Mucosa of descending colon (tissue), 3 donors: ENCODE measurements at regions not wholly inside any gene's neighbourhood (a gene's known extent, or its start where the extent isn't known, plus 50 kb on each side); places are given as distances from the start of the nearest gene placed in this dataset.

Source experiments
- ATAC-seq: fragments of 200-7000 bp; cut with Tn5 transposase; one replicate; pipeline ENCODE4 v1.9.1; 2020; ENCODE audit warnings: mild to moderate bottlenecking, moderate library complexity
- DNase-seq, 3 donors: peaks; one replicate each; pipeline ENCODE4 v3.0.0-alpha.2; 2020
- H3K36me3 ChIP-seq: fragments of 200-600 bp; one replicate; pipeline ENCODE4 v1.8.0; 2021; ENCODE audit warnings: low read depth, mild to moderate bottlenecking
- H3K4me1 ChIP-seq: fragments of 200-600 bp; one replicate; pipeline ENCODE4 v1.8.0; 2021; ENCODE audit warnings: low read depth, mild to moderate bottlenecking
- H3K4me3 ChIP-seq: fragments of 200-600 bp; one replicate; pipeline ENCODE4 v1.8.0; 2021; ENCODE audit warnings: mild to moderate bottlenecking
- H3K9me3 ChIP-seq: fragments of 200-600 bp; one replicate; pipeline ENCODE4 v1.8.0; 2021; ENCODE audit warnings: mild to moderate bottlenecking
- CTCF ChIP-seq: fragments of 200-600 bp; IDR thresholded peaks from one replicate; pipeline ENCODE4 v1.8.0; 2022; ENCODE audit warnings: antibody characterized with exemption, mild to moderate bottlenecking
- intact Hi-C, 2 donors: fragments of 100-400 bp; cut with DNase I in 1 of 2; cut with micrococcal nuclease in 1 of 2; formaldehyde crosslinking; loops; one replicate each; pipeline versions ENCODE4 v1.11.0 to v1.11.1; 2022; cut with DNase I, micrococcal nuclease
- donor health status: DM: no; HTN: no; CAD: no; lungs with moderate emphysema.
- donor health status: DM: no; HTN: no; CAD: no.
- donor health status: DM: no; HTN: yes; CAD: no.

GRCh38 chr2:149797030-149797429 is 209.5 kb upstream of the MMADHC start:
- no peak for TF ChIP-seq CTCF
- Histone ChIP-seq H3K4me1 (no peaks in the 10 kb centered on the region), H3K36me3 (no peaks in the 10 kb centered on the region), H3K4me3 (no peak overlapping the region), H3K9me3 (no peaks in the 10 kb centered on the region)
- intact Hi-C loops: no loop called here
- ATAC-seq (no peak), DNase-seq (no peak)

DNA sequence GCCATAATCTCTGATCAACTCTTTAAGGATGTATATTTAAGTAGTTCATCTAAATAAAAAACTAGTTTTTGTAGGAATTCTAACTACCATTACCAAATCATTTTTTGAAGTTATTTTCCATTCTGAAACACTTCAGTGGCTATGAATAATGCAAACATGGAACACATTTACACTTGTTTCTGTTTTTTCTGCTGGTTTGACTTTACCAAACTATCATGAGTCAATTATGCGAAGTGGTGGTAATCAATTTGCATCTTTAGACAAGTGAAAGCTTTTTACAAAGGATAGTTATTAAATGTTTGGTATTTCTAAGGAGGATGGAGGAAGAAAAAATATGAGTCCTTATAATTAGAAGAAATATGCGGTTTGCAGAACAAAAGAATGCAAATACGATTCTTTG is 202.0 kb upstream of the MMADHC start:
- Histone ChIP-seq H3K4me3 (no peak overlapping the region), H3K36me3 (no peaks in the 10 kb centered on the region), H3K9me3 (no peaks in the 10 kb centered on the region), H3K4me1 (no peaks in the 10 kb centered on the region)
- DNase-seq (no peak), ATAC-seq (no peak)
- no peak for TF ChIP-seq CTCF
- intact Hi-C loops: no loop called here

GRCh38 chr2:149787206-149787605 is 199.6 kb upstream of the MMADHC start:
- DNase-seq: no peak
- TF ChIP-seq CTCF: no peak
- Histone ChIP-seq H3K36me3 (no peaks in the 10 kb centered on the region), H3K4me3 (no peak overlapping the region), H3K4me1 (no peaks in the 10 kb centered on the region), H3K9me3 (no peaks in the 10 kb centered on the region)
- no peak for ATAC-seq
- intact Hi-C loops: no loop called here

DNA sequence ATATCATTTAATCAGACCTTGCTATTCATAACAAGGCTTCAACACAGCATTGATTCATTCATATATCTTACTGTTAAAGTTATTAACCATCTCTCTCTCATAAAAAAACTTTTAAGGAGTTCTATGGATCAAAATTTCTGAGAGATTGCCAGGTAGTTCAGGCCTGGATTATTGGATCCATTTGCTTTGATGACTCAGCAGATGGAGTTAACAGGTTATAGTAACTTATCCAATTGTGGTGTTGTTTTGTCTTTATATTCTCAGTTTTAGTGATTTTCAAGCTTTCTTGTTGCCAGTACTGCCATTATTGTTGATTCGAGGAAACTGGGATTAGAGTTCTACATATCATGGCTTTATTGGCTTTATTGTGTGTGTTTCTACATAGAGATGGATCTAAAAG is 195.7 kb upstream of the MMADHC start:
- Histone ChIP-seq H3K36me3 (no peaks in the 10 kb centered on the region), H3K9me3 (no peaks in the 10 kb centered on the region), H3K4me3 (no peak overlapping the region), H3K4me1 (no peaks in the 10 kb centered on the region)
- intact Hi-C loops: no loop called here
- ATAC-seq (no peak), DNase-seq (no peak)
- TF ChIP-seq CTCF: no peak

DNA sequence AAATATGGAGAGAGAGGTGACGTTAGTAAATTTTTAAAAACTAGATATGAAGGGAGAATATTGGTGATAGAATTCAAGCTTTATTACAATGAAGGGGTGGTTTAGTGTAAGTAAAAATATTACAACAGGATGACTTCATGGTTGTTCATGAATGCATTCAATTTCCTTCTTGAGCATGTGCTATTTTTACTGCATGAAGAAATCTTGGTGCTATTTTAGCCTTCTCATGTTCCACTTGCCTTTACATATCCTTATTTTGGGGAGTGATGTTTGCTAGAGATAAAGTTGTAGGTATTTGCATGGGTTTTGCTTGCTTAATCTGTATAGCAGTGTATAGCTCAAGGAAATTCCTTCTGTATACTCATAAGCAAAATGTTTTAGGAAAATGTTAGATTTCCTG is 195.0 kb upstream of the MMADHC start:
- DNase-seq (no peak), ATAC-seq (no peak)
- H3K9me3 ChIP-seq: no peaks in the 10 kb centered on the region
- H3K4me1 ChIP-seq: no peaks in the 10 kb centered on the region
- intact Hi-C loops: no loop called here
- no peak for TF ChIP-seq CTCF
- no peaks in the 10 kb centered on the region for H3K36me3 ChIP-seq
- H3K4me3 ChIP-seq: no peak overlapping the region

DNA sequence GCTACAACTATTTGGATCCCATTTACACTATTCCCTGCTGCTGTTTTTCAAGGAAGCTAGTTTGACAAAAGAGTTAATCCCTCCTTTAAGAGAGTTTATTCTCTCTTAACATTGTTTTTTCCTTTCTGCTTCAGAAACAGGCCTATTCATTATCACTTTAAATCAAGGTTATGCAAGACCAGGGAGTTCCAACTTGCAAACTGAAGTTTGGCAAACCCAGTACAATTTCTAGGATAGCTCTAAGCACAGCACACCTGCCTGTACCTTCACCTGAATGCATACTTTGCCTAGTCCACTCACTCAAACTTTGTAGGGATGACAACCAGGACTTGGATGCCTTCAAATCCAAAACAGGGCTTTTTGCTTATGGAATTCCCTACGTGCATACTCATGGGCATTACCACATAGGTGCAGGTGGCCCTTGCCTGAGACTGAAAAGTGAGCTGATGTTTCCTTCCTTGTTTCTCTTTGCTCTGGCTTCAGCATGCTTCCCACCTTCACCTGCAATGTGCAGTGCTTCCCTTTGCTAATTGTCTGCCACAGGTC is 193.8 kb upstream of the MMADHC start:
- H3K4me3 ChIP-seq: no peak overlapping the region
- no peaks in the 10 kb centered on the region for H3K36me3 ChIP-seq
- DNase-seq (no peak), ATAC-seq (no peak)
- H3K9me3 ChIP-seq: no peaks in the 10 kb centered on the region
- H3K4me1 ChIP-seq: no peaks in the 10 kb centered on the region
- TF ChIP-seq CTCF: no peak
- intact Hi-C loops: no loop called here
